ENCODE measurements at regions not wholly inside any gene's neighbourhood (a gene's known extent, or its start where the extent isn't known, plus 50 kb on each side); places are given as distances from the start of the nearest gene placed in this dataset.

DNA sequence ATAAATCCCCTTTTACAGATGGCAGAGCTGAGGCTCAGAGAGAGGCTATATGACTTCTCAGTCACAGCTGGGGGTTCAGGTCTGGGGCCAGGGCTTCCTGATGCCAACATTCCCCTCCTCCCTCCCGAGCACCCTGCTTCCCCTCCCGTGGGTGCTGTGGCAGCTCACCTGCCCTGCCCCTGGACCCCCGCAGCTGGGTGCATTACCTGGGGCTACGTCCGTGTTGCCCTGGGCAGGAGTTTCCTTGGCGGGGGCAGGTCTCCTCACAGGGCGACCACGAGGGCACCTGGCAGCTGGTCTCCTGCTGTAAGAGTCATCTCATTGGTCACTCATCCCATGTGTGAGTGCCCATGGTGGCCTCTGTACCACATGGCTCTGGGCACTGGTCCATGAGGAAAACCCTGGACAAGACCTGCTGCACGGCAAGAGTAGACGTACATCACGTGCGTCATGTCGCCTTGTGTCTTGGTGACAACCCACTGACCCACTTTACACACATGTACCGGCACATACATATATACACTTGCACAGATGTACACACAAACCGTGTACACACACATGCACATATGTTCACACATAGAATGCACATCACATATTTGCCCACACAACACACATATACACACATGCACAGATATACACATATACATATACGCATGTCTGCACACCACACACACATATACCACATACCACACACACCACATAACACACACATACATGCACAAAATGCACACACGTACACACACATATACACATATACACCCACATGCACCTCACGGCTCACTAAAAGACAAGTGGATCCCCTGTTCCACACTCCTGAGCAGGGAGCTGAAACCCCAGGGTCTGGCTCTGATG is 134.0 kb downstream of the FOXL1 start:
- FAIRE-seq (peak; percentile 23), DNase-seq (ENCODE audit: low read depth) (no peak)
- H3K27me3 ChIP-seq (ENCODE audit: control insufficient read depth, insufficient read depth, low read length) = no peaks in the 10 kb centered on the region
- no peaks in the 10 kb centered on the region for H3K36me3 ChIP-seq (ENCODE audit: control insufficient read depth, insufficient read depth, low read length)
- H3K4me3 ChIP-seq (ENCODE audit: low read depth, low read length) = no peak overlapping the region
- TF ChIP-seq, protein P1, sequence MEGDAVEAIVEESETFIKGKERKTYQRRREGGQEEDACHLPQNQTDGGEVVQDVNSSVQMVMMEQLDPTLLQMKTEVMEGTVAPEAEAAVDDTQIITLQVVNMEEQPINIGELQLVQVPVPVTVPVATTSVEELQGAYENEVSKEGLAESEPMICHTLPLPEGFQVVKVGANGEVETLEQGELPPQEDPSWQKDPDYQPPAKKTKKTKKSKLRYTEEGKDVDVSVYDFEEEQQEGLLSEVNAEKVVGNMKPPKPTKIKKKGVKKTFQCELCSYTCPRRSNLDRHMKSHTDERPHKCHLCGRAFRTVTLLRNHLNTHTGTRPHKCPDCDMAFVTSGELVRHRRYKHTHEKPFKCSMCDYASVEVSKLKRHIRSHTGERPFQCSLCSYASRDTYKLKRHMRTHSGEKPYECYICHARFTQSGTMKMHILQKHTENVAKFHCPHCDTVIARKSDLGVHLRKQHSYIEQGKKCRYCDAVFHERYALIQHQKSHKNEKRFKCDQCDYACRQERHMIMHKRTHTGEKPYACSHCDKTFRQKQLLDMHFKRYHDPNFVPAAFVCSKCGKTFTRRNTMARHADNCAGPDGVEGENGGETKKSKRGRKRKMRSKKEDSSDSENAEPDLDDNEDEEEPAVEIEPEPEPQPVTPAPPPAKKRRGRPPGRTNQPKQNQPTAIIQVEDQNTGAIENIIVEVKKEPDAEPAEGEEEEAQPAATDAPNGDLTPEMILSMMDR (IDR thresholded peaks at IDR 0.05; ENCODE audit: insufficient read depth, low read length, severe bottlenecking) = no peak

DNA sequence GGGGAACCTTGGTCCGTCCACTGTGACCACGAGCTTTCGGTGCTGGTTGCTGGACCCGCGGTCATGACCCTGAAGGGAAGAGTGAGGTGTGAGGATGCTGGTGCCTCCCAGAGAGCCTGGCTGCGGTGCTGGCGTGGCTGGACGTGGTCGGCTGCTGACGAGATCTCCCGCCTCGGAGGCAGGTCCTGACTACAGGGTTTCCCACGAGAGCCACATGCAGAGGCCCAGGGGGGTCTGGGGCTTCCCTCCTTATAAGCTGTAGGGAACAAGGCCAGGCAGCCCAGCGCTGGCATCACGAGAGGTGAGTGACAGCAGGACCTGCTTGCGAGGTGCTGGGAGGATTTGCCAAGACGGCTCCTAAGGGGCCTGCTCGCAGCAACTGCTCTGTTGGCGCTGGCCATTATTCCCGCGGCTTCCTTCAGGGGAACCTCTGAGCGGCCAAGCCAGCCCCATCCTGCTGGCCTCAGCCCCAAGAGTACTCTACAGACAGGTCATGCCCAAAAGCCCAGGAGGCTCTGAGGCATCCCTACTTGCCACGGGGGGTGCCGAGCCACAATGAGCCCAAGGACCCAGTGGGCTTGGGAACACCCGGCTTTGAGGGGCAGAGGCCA is 134.8 kb downstream of the FOXL1 start:
- no peaks in the 10 kb centered on the region for H3K36me3 ChIP-seq (ENCODE audit: control insufficient read depth, insufficient read depth, low read length)
- H3K27me3 ChIP-seq (ENCODE audit: control insufficient read depth, insufficient read depth, low read length) = no peaks in the 10 kb centered on the region
- H3K4me3 ChIP-seq (ENCODE audit: low read depth, low read length) = no peak overlapping the region
- TF ChIP-seq, protein P1 (IDR thresholded peaks at IDR 0.05; ENCODE audit: insufficient read depth, low read length, severe bottlenecking) = no peak
- DNase-seq (ENCODE audit: low read depth) (no peak), FAIRE-seq (no peak)

DNA sequence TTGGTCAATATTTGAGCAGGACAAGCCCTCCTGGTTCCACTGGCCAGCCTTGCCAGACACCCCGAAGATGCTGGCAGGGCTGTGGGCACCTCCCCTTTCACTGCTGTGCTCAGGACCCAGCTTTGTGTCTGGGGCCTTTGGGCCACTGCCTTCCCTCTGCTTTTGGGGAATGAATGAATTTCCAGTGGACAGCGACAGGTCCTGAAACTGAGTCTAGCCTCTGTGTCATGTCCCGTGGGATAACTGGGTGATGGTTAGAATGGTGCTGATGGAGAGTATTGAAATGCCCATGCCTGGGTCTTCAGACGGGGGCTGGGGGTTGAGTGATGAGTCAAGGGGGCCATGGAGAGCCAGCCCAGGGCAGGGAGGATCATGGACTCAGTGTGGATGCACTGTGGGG is 135.8 kb downstream of the FOXL1 start:
- no peaks in the 10 kb centered on the region for H3K27me3 ChIP-seq (ENCODE audit: control insufficient read depth, insufficient read depth, low read length)
- FAIRE-seq (no peak), DNase-seq (ENCODE audit: low read depth) (no peak)

DNA sequence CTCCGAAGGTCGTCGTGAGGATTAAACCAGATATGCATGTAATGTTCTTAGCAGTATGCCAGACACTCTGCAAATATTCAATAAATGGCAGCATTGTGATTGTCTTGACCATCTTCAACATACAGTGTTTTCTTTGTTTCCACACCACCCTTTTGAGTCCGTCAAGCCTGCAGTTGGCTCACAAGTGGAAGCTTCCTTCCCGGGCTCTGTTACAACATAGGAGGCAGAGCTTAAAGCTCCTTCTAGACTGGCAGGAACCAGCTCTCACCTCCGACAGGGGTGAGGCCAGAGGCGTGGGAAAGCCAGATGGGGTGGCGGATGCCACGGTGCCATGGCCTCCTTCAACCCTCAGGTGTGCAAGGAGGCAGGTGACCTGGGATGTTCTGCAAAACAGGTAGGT is 138.3 kb downstream of the FOXL1 start:
- Histone ChIP-seq H3K4me3 (ENCODE audit: low read depth, low read length) (no peak overlapping the region), H3K27me3 (ENCODE audit: control insufficient read depth, insufficient read depth, low read length) (no peaks in the 10 kb centered on the region), H3K36me3 (ENCODE audit: control insufficient read depth, insufficient read depth, low read length) (no peaks in the 10 kb centered on the region)
- FAIRE-seq = no peak
- DNase-seq (ENCODE audit: low read depth) = peak; percentile 33
- TF ChIP-seq, protein P1 (IDR thresholded peaks at IDR 0.05; ENCODE audit: insufficient read depth, low read length, severe bottlenecking) = no peak

More for the DNA sequence above, 135.8 kb downstream of the FOXL1 start:
- TF ChIP-seq, protein P1 (IDR thresholded peaks at IDR 0.05; ENCODE audit: insufficient read depth, low read length, severe bottlenecking) = no peak
- H3K4me3 ChIP-seq (ENCODE audit: low read depth, low read length) = no peak overlapping the region
- no peaks in the 10 kb centered on the region for H3K36me3 ChIP-seq (ENCODE audit: control insufficient read depth, insufficient read depth, low read length)

DNA sequence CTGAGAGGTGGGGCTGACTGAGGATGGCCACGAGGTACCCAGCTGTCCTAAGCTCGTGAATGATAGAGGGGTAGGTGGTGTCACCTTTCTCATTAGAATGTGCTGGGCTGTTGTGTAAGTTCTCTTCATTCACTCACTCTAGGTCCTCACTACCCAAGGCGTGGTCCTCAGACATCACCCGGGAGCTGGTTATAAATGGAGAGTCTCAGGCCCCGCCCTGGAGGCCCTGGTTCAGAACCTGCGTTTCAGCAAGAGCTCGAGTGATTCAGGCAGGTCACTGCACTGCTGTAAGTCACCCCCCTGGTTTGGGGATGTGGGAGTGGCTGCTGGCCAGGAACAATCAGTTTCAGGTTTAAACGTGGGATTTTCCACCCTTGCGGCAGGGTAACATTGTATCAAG is 139.8 kb downstream of the FOXL1 start:
- peak; percentile 81 for DNase-seq (ENCODE audit: low read depth)
- no peak overlapping the region for H3K4me3 ChIP-seq (ENCODE audit: low read depth, low read length)
- H3K36me3 ChIP-seq (ENCODE audit: control insufficient read depth, insufficient read depth, low read length) = no peaks in the 10 kb centered on the region
- H3K27me3 ChIP-seq (ENCODE audit: control insufficient read depth, insufficient read depth, low read length) = no peaks in the 10 kb centered on the region
- TF ChIP-seq, protein P1 (IDR thresholded peaks at IDR 0.05; ENCODE audit: insufficient read depth, low read length, severe bottlenecking) = no peak
- no peak for FAIRE-seq

Measured in bronchial epithelial cell (primary cell).